ENCODE measurements at regions not wholly inside any gene's neighbourhood (a gene's known extent, or its start where the extent isn't known, plus 50 kb on each side); places are given as distances from the start of the nearest gene placed in this dataset.

DNA sequence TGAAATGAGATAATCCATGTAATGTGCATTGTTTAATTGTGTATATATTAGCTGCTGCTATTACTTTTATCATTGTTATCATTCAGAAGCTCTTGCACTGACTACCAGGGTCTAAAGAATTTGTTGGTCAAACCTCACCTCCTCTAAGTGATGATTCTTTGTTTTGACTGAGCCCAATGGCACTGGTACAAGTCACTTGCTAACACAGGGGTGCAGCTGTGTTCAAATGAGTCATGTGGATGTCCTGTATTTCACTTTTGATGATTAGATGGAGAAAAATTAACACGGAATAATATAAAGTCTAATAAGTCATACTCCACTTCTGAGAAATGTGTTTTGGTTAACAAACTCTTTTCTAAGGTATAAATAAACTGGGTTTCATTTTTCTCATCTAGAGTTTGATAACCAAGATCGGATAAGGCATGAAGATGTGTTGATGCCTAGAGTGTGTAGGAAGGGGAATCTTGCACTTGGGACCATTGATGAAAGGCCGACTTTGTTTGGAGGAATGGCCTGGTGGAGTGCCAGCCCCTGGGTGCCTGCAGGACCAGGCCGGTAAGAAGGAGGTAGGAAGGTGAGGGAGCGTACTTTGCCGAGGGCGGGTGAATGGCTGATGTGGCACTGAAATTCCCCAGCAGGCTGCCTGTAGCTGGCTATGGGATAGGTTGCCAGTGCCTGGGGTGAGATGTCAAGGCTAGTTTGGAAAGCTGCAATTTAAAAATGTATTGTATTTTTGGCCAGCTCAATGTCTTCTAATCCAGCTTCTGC lies 244.7 kb upstream of the ZPLD1 start:
- Mint-ChIP-seq H3K4me3 (ENCODE audit: unreplicated experiment) (peak overlapping the region; percentile 38), H3K9me3 (ENCODE audit: unreplicated experiment) (no peaks in the 10 kb centered on the region), H3K27ac (ENCODE audit: low read depth, unreplicated experiment) (peak overlapping the region; percentile 78), H3K27me3 (ENCODE audit: insufficient read depth, unreplicated experiment) (no peaks in the 10 kb centered on the region), H3K4me1 (ENCODE audit: insufficient read depth, unreplicated experiment) (peaks cover 41% of the 10 kb centered on the region), H3K36me3 (ENCODE audit: insufficient read depth, unreplicated experiment) (no peaks in the 10 kb centered on the region)
- ChIA-PET CTCF (interaction anchor here (1.4 kb wide), 1 partner anchor 35 kb away, joined by 7 read pairs; no protein-coding TSS in a partner anchor), POLR2A (interaction anchor here (0.7 to 1.5 kb wide), 3 partner anchors 10 to 340 kb away, joined by 3 to 4 read pairs (median 3); partner anchors contain the start of gene NFKBIZ)
- BruUV-seq (replicated peaks): no TSS peak
- no peak for DNase-seq (ENCODE audit: unreplicated experiment)
- intact Hi-C loops (cut with micrococcal nuclease): no loop called here
- TF ChIP-seq, protein P1, sequence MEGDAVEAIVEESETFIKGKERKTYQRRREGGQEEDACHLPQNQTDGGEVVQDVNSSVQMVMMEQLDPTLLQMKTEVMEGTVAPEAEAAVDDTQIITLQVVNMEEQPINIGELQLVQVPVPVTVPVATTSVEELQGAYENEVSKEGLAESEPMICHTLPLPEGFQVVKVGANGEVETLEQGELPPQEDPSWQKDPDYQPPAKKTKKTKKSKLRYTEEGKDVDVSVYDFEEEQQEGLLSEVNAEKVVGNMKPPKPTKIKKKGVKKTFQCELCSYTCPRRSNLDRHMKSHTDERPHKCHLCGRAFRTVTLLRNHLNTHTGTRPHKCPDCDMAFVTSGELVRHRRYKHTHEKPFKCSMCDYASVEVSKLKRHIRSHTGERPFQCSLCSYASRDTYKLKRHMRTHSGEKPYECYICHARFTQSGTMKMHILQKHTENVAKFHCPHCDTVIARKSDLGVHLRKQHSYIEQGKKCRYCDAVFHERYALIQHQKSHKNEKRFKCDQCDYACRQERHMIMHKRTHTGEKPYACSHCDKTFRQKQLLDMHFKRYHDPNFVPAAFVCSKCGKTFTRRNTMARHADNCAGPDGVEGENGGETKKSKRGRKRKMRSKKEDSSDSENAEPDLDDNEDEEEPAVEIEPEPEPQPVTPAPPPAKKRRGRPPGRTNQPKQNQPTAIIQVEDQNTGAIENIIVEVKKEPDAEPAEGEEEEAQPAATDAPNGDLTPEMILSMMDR (IDR thresholded peaks at IDR 0.05; ENCODE audit: unreplicated experiment): no peak

DNA sequence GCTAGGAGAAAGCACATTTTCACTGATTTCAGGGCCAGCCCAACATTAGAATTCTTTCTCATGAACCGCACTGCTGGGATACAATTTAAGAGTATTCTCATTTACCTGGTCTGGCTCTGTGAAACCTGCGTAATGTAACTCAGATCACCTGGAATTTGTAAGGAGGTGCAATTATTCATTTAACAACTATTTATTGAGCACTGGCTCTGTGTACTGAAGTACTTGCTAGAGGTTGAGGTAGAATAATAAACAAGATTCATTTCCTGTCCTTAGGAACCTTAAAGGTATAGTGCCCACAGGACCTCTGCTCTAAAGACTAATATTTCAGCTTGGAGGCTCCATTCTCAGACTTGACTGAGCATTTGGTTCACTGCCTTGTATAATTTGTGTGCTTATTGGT lies 242.2 kb upstream of the ZPLD1 start:
- Mint-ChIP-seq H3K27ac (ENCODE audit: low read depth, unreplicated experiment) (no peak overlapping the region), H3K4me3 (ENCODE audit: unreplicated experiment) (no peak overlapping the region), H3K4me1 (ENCODE audit: insufficient read depth, unreplicated experiment) (peaks cover 45% of the 10 kb centered on the region), H3K36me3 (ENCODE audit: insufficient read depth, unreplicated experiment) (no peaks in the 10 kb centered on the region), H3K27me3 (ENCODE audit: insufficient read depth, unreplicated experiment) (no peaks in the 10 kb centered on the region), H3K9me3 (ENCODE audit: unreplicated experiment) (no peaks in the 10 kb centered on the region)
- ChIA-PET POLR2A (interaction anchor here (0.8 to 1.7 kb wide), 4 partner anchors 11 to 27 kb away, joined by 3 to 7 read pairs (median 4); no protein-coding TSS in a partner anchor), CTCF (no interaction called here)
- BruUV-seq (replicated peaks): no TSS peak
- no peak for DNase-seq (ENCODE audit: unreplicated experiment)
- TF ChIP-seq, protein P1 (IDR thresholded peaks at IDR 0.05; ENCODE audit: unreplicated experiment): no peak
- intact Hi-C loops (cut with micrococcal nuclease): no loop called here

DNA sequence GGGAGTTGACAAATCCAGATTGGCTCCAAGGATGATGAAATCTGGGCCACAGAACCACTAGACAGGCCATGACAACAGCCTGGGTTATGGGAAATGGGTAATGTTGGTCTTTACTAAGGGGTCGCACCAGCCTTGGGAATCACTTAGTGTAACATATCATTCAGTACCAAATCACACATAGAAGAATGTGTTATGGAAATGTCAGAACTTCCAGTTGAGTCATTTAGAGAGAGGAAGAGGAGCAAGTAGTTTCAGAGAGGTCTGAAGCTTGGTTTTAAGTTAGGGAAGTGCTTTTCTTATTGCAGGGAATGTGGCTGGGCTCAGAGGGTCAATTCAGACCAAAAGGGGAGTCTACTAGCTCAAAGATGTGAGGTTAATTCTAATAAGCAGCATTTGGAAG lies 241.6 kb upstream of the ZPLD1 start:
- H3K4me3 Mint-ChIP-seq (ENCODE audit: unreplicated experiment): no peak overlapping the region
- no peaks in the 10 kb centered on the region for H3K27me3 Mint-ChIP-seq (ENCODE audit: insufficient read depth, unreplicated experiment)
- H3K27ac Mint-ChIP-seq (ENCODE audit: low read depth, unreplicated experiment): no peak overlapping the region
- no peaks in the 10 kb centered on the region for H3K36me3 Mint-ChIP-seq (ENCODE audit: insufficient read depth, unreplicated experiment)
- BruUV-seq (replicated peaks): no TSS peak
- no peaks in the 10 kb centered on the region for H3K9me3 Mint-ChIP-seq (ENCODE audit: unreplicated experiment)
- H3K4me1 Mint-ChIP-seq (ENCODE audit: insufficient read depth, unreplicated experiment): peaks cover 45% of the 10 kb centered on the region
- DNase-seq (ENCODE audit: unreplicated experiment): no peak
- POLR2A ChIA-PET: interaction anchor here (0.7 to 1.7 kb wide), 3 partner anchors 14 to 202 kb away, joined by 3 to 4 read pairs (median 3); no protein-coding TSS in a partner anchor
- intact Hi-C loops (cut with micrococcal nuclease): no loop called here
- TF ChIP-seq, protein P1 (IDR thresholded peaks at IDR 0.05; ENCODE audit: unreplicated experiment): no peak
- CTCF ChIA-PET: no interaction called here

DNA sequence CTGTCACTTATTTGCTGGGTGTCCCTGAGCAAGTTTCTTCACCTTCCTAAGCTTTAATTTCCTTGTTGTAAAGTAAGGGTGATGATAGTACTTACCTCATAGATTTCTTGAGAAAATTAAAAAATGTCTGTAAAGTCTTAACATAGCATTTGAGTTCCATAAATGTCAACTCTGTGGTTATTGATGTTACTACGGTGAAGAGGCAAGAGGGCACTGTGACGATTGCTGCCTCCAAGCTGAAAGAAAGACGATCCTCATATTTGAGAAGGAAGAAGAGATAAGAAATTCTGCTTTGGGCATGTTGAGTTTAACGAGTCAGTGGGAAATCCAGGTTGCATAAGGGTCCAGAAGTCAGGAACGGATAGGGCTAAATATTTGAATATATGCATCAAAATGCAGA lies 240.8 kb upstream of the ZPLD1 start:
- TF ChIP-seq, protein P1 (IDR thresholded peaks at IDR 0.05; ENCODE audit: unreplicated experiment): no peak
- no peak overlapping the region for H3K27ac Mint-ChIP-seq (ENCODE audit: low read depth, unreplicated experiment)
- no peaks in the 10 kb centered on the region for H3K36me3 Mint-ChIP-seq (ENCODE audit: insufficient read depth, unreplicated experiment)
- ChIA-PET CTCF (interaction anchor here (0.6 kb wide), 1 partner anchor 1086 kb away, joined by 3 read pairs; no protein-coding TSS in a partner anchor), POLR2A (interaction anchor here (0.7 to 2.7 kb wide), 3 partner anchors 17 to 366 kb away, joined by 3 to 6 read pairs (median 3); no protein-coding TSS in a partner anchor)
- BruUV-seq (replicated peaks): no TSS peak
- no peaks in the 10 kb centered on the region for H3K9me3 Mint-ChIP-seq (ENCODE audit: unreplicated experiment)
- no peak overlapping the region for H3K4me3 Mint-ChIP-seq (ENCODE audit: unreplicated experiment)
- no peaks in the 10 kb centered on the region for H3K27me3 Mint-ChIP-seq (ENCODE audit: insufficient read depth, unreplicated experiment)
- intact Hi-C loops (cut with micrococcal nuclease): no loop called here
- H3K4me1 Mint-ChIP-seq (ENCODE audit: insufficient read depth, unreplicated experiment): peaks cover 45% of the 10 kb centered on the region
- DNase-seq (ENCODE audit: unreplicated experiment): no peak
